LNCaP clone FGC (cell line): ENCODE measurements at regions not wholly inside any gene's neighbourhood (a gene's known extent, or its start where the extent isn't known, plus 50 kb on each side); places are given as distances from the start of the nearest gene placed in this dataset.

Experiments used
- DNase-seq: peaks from one replicate; pipeline ENCODE4 v3.0.0-alpha.2; 2011; ENCODE audit warnings: low read depth
- H3K4me3 ChIP-seq: 2 replicates; pipeline ENCODE4 v1.5.1; 2011; ENCODE audit warnings: mild to moderate bottlenecking, low read depth, low read length, control low read depth
- TF ChIP-seq, protein P1 (sequence below): IDR thresholded peaks from 2 replicates; pipeline ENCODE4 v1.5.1; 2012; ENCODE audit warnings: mild to moderate bottlenecking; ENCODE audit not compliant: control insufficient read depth, insufficient read depth; ENCODE audit errors: extremely low read depth

DNA sequence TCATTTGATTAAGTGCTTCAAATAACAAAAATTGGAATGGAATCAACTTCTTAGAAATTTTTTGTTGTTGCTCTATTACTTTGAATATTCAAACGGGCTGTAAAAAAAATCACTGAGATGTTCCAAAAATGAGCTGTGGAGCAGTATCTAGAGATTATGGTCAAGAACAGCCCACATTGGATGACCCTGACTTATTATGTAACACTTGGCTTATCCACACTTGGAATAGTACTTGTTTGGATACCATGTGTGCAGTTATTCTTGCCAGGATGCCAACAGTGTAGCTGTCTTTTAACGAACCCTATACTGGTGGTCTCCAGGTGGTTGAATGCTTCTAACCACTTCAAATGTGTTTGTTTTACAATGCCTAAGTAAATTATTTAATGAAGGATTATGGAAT lies 64.9 kb upstream of the CAMK2D start:
- no peak for DNase-seq
- TF ChIP-seq, protein P1, sequence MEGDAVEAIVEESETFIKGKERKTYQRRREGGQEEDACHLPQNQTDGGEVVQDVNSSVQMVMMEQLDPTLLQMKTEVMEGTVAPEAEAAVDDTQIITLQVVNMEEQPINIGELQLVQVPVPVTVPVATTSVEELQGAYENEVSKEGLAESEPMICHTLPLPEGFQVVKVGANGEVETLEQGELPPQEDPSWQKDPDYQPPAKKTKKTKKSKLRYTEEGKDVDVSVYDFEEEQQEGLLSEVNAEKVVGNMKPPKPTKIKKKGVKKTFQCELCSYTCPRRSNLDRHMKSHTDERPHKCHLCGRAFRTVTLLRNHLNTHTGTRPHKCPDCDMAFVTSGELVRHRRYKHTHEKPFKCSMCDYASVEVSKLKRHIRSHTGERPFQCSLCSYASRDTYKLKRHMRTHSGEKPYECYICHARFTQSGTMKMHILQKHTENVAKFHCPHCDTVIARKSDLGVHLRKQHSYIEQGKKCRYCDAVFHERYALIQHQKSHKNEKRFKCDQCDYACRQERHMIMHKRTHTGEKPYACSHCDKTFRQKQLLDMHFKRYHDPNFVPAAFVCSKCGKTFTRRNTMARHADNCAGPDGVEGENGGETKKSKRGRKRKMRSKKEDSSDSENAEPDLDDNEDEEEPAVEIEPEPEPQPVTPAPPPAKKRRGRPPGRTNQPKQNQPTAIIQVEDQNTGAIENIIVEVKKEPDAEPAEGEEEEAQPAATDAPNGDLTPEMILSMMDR = no peak
- no peak overlapping the region for H3K4me3 ChIP-seq

DNA sequence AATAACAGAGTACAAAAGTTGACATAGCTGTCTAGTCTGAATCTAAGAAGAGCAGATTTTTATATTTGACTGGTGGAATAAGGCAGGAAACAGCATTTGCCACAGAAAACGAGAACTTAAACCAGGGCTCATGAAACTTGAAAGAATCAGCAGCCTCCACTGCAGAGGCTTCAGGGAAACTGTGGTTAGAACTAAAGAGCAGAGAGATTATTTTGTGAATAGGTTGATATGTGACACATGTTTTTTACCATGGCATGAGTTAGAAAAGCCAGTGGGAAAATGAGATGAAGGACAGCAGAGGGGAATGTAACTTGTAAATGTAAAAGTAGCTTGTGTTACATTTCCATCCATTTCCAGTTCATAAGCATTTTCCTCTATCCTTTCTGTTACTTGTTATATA lies 63.7 kb upstream of the CAMK2D start:
- DNase-seq = no peak
- TF ChIP-seq, protein P1 = no peak

DNA sequence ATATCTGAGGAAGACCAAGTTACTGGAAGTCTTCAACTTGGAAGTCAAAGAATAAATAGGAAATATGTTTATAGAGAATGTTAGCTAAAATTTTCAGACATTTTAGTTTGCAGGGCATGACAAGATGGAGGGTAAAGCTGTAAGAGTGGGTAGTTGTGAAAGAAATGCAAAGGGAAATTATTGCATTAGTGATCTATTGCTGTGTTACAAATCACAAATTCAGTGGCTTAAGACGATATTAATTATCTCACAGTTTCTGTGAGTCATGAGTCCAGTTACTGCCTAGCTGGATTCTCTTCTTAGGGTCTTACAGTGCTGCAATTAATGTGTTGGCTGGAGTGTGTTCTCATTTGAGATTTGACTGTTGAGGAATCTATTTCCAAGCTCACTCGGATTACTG lies 62.9 kb upstream of the CAMK2D start:
- no peak for DNase-seq
- H3K4me3 ChIP-seq = no peak overlapping the region
- TF ChIP-seq, protein P1 = no peak

More for the DNA sequence above, 63.7 kb upstream of the CAMK2D start:
- H3K4me3 ChIP-seq = no peak overlapping the region

DNA sequence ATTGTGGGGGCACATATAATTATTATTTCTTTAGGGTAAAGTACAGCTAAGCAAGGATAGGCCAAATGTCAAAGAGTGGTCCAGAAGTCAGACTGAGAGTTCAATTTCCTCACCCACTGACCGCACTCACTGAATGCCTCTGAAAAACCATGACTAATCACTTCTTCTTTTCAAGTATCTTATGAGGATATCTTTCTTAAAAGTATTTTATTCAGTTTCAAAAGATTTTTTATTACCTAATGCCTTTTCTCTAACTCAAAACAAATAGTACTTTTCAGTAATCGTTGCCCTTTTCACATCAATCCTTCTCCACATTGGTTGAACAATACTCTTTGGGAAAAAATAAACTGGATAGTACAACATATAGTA lies 61.7 kb upstream of the CAMK2D start:
- H3K4me3 ChIP-seq = no peak overlapping the region
- no peak for DNase-seq

DNA sequence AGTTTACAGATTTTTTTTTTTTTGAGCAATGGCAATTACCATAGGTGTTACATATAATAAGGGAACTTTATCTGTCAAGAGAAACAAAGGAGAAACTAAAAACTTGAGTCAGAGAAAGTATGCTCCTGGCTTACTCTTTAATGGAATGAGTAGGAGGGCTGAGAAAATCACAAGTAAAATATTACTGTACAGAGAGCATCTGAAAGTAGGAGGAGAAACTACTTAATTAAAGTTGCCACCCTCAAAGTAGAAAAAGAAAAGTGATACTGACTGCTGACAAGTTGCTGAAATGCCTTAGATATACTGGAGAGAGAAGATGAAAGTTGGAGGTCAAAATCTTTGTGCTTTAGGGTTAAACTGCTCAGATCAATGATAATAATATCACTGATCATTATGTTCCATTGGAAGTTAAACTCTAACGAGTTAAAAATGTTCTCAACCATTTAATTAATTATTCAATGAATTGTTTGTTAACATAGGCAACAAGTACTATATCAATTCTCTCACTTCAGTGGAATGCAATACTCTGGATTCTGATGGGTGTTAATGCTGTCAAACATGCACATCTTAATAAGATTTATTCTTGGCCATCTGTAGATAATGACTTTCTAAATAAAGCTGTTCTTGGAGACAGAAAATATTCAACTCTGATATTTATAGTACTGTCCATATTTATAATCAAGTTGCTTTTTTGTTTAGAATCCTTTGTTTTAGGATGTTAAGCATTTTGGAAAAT lies 61.2 kb upstream of the CAMK2D start:
- TF ChIP-seq, protein P1 = no peak
- H3K4me3 ChIP-seq = no peak overlapping the region
- no peak for DNase-seq

More for the DNA sequence above, 61.7 kb upstream of the CAMK2D start:
- TF ChIP-seq, protein P1 = no peak

DNA sequence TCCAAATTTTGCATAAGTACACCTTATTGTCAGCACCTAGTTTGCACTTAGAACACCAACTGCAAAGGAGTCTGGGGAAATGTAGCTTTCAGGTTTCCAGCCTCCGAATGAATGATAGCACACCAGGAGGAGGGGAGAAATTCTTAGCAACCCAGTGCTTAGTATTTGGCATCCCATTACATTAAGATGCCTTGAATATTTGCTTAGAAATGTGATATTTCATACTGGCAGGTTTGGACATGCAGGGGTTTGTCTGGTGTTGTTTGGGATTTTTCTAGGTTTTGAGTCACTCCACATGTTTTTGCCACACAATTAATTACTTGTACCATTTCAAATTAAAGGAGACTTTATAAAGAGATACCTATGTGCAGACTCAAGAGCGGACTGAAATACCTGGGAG lies 60.3 kb upstream of the CAMK2D start:
- TF ChIP-seq, protein P1 = no peak
- DNase-seq = no peak
- H3K4me3 ChIP-seq = no peak overlapping the region

DNA sequence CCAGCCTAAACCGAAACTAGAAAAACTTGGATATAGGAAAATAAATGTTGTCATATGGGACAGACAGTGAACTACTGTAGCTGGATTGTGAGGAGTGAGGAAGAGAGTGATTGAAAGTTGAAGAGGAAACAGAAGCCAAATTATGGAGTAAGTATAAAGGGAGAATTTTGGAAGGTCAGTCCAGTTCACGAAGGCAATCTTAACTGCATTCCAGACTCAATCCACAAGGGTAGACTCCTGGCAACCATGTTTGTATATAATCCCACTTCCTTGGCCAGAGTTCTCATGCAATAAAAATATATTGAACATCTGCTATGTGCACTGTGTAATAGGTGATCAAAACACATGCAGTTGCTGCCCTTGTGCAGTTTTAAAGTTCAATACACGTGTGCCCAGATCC lies 58.6 kb upstream of the CAMK2D start:
- H3K4me3 ChIP-seq = no peak overlapping the region
- TF ChIP-seq, protein P1 = no peak
- no peak for DNase-seq
